Right ventricle myocardium superior (tissue), 1 donor: ENCODE measurements at regions not wholly inside any gene's neighbourhood (a gene's known extent, or its start where the extent isn't known, plus 50 kb on each side); places are given as distances from the start of the nearest gene placed in this dataset.

Experiments used
- ATAC-seq: fragments of 200-7000 bp; cut with Tn5 transposase; one replicate; pipeline ENCODE4 v1.9.1; 2020; ENCODE audit warnings: mild to moderate bottlenecking; ENCODE audit not compliant: poor library complexity
- DNase-seq: peaks from one replicate; pipeline ENCODE4 v3.0.0-alpha.2; 2020
- intact Hi-C: fragments of 100-400 bp; cut with DNase I; formaldehyde crosslinking; loops from one replicate; pipeline ENCODE4 v1.11.2; 2022
- donor health status: DM: no; HTN: yes; CAD: no; lungs with severe emphysema.

DNA sequence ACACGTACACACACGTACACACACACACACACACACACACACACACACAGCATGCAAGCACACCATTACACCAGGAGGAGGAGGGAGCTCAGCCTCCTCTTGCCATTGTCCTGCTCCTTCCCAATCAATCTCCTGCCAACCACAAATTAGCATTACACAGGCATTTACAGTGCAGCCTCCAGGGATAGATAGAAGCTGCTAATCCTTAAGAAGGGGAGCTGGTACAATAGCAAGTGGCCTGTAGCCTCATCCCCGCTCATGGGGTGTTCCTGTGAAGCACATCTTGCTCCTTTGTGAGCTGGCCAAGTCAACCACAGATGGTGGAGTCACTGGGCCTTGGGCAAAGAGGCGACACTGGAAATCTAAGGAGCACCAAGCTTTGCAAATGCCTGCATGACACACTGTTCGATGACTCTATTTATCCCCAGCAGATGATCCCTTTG is 110.3 kb upstream of the PKDCC start:
- intact Hi-C loops, result loop anchor here (10.0 kb wide), 1 partner anchor 117 kb away; no protein-coding TSS in a partner anchor
- DNase-seq (no peak), ATAC-seq (no peak)

DNA sequence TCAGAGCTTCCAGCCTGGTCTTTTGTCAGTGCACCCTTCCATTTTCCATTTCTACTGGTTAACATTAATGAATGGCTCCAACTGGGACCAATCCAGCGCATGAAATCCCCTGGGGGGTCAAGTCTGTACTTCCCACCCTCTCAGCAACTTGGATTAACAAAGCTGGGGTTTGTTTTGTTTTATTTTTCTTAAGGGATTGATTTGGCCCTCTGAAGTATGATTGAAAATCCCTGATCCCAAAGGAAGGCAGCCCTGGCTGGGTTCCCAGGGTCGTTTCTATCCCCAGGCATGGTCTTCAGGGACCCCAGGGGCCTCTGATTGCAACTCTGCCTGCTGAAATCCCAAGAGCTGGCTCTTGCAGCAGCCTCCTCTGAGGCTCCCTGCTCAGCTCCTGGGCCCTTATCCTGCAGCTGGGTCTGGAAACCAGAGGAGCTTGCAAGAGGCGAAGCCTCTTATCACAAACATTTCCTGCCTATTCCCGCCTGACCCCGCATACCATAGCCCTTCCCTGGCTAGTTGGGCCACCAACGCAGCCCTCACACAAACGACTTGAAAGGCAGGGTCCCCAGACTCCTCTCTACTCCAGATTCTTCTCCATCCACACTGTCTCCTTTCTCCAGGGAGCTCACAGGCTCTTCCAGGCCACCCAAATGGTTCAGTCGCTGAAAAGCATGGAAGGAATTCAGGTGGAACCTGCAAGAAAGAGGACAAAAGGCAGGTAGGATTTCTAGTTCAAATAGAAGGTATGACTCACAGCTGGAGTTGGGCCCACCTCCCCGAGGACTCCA is 109.7 kb upstream of the PKDCC start:
- DNase-seq (peak; percentile 59), ATAC-seq (peak; percentile 14)
- intact Hi-C loops, result loop anchor here (10.0 kb wide), 1 partner anchor 117 kb away; no protein-coding TSS in a partner anchor

DNA sequence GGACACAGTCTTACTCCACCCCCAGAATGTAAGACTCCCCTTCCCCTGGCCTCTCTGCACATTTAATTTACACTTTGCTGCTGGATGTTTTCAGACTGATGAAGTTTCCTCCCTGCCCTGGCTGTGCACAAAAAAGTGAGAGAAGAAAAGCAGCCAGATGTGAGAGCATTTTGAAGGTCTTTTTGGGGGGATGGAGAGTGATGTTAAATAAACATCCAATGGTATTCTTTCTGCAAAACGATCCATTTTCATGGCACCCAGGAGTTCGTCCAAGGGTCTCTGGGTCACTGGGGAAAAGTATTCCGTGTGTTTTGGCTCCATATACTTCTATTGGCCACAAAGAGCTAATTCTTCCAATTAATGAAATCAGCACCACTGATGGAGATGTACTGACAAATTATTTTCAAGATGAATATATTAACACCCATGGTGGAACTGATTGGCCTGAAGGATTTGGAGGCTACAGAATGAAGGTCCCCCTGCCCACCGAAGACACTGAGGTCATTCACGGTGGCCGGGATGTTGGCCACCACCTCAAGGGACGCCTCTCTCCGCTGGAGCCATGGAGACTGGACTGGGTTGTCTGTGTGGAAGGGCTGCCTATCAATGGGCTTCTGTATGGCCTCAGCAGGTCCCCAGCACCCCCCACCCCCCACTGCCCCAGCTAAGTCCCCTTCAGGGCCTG is 107.6 kb upstream of the PKDCC start:
- DNase-seq, result no peak
- no peak for ATAC-seq
- intact Hi-C loops, result no loop called here

DNA sequence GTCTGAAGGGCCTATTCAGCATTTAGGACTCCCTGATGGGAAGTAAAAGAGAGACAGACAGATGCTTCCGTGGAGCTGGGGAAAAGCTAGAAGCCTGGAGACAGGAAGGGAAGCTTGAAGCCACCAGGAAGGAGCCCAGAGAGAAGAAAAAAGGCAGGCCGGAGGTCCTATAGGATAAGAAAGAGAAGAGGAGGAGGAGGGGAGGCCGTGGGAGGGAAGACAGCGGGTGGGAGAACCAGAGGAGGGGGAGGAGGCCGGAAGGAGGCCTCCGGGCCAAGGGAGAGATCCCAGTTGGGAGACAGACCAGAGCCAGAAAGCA is 107.1 kb upstream of the PKDCC start:
- peak; percentile 33 for ATAC-seq
- intact Hi-C loops, result no loop called here
- DNase-seq, result no peak

DNA sequence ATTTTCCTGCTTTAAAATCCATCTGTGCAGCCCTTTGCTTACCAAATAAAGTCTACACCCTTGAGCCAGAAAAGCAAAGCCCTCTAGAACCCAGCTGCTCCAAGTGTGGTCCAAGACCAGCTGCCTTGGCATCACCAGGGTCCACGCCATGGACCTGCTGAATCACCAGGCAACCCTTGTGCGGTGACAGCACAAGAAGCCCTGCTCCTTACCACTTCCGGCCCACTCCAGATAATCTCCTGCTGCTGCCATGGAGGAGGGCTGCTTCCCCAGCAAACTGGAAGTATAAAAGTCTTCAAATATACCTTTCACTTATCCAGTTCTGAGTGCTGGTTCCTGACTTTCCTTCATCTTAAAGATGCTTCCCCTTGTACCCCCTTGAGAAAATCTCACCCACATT is 106.0 kb upstream of the PKDCC start:
- ATAC-seq (no peak), DNase-seq (no peak)
- intact Hi-C loops, result no loop called here

DNA sequence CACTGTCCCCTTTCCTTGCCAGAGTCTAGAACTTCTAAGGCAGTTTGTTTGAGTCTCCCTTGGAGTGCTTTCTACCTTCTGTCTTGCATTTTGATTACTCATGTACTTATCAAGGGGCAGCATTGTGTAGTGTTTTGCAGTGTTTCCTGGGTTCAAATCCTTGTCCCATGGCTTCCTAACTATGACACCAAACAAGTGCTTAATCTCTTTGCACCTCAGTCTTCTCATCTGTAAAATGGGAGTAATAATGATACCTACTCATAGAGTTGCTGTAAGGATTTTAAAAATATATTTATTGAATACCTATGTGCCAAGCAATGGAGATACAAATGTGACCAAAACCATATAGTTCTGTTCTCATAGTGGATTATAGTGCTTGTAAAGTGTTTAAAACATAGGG is 105.5 kb upstream of the PKDCC start:
- intact Hi-C loops, result no loop called here
- DNase-seq, result no peak
- no peak for ATAC-seq

DNA sequence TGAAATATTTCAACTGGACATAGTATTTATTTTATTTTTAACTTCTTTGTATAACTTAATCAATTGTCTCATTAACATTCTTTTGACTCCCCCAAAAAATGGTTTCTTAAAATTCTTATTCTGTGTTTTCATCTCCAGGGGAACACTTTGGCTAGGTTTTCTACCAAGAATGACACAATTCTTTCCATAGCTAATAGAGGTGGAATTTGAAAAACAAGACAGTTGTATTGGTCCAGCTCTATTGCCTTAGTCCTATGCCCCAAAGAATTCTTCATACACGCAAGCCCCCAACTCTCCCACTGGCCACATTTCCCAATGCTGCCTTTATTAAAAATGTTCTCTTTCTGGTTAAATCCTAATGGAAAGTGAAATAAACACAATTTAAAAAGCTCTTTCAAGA is 104.7 kb upstream of the PKDCC start:
- DNase-seq (no peak), ATAC-seq (no peak)
- intact Hi-C loops, result no loop called here

DNA sequence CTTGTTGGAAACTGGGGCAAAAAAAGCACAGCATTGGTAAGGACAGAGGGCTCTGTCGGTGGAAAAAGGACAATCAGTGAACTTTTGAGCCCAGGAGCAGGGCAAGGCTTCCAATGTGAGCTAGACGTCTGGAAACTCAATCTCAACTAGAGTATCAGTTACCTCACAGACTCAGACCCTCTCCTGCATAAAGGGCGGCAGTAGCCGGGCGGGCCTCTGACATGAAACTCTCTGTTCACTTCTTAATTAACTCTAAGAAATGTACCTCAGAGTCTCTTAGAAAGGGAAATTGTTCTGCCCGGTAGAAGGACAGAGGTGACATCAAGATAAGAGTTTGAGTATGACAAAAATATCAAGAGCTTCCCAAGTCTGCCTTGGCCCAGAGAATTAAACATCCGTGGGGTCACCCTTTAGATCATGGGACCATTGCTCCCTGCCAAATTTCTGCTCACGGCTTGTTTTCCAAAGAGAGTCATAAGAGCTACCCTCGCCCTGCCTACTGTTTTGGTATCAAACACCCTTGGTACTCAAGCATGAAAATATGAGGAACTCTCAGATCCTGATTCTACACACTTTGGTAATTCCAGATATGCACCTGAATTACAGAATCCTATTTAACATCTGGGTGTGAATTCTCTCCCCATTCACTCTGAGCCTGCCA is 103.5 kb upstream of the PKDCC start:
- DNase-seq (no peak), ATAC-seq (no peak)
- intact Hi-C loops, result no loop called here

DNA sequence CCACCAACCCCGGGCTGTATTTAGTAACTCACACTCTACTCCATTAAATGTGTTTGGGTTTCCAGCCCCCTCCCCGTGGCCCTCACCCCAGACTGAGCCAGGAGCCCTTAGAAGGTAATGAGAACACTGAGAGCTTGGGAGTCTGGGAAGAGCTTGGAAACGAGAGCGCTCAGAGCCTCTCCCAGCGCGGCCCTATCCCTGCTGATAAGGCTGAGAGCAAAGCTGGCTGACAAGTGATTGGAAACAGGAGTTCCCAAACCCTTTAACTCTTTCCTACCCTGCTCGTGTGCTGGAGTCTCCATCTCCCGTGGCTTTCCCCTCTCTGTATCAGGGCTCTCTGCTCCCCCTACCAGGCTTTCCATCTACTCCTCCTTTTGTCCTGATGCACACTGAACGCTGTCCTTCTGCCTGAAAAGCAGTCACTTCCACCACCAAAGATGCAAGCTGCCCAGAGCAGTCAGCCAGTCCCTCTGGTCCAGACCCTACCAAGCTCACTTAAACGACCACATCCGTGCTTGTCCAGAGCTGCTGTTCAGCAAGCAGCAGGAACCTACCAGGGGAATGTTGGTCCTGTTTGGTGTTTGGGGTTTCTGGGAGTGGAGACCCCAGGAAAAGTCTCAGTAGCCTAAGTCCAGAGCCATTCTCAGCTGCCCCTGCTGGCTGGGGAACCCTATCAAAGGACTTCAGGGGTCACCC is 100.0 kb upstream of the PKDCC start:
- peak; percentile 92 for ATAC-seq
- peak; percentile 76 for DNase-seq
- intact Hi-C loops, result no loop called here

DNA sequence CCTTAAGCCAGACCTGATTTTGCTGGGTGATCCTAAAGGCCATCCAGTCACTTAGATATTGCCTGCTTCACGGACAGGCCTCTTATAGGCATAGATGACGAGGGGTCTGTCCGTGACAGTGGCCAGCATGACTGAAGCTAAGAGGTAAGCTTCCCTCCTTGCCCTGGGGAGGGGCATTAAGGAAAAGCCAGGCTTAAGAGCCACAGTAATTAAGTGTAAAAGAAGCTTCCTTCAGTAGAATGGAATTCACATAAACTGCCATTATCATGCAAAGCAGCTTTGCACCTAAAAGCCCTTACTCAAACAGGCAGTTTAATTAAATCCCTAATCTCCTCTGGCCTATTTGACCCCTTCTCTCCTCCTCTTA is 99.4 kb upstream of the PKDCC start:
- intact Hi-C loops, result no loop called here
- ATAC-seq (peak; percentile 19), DNase-seq (no peak)

DNA sequence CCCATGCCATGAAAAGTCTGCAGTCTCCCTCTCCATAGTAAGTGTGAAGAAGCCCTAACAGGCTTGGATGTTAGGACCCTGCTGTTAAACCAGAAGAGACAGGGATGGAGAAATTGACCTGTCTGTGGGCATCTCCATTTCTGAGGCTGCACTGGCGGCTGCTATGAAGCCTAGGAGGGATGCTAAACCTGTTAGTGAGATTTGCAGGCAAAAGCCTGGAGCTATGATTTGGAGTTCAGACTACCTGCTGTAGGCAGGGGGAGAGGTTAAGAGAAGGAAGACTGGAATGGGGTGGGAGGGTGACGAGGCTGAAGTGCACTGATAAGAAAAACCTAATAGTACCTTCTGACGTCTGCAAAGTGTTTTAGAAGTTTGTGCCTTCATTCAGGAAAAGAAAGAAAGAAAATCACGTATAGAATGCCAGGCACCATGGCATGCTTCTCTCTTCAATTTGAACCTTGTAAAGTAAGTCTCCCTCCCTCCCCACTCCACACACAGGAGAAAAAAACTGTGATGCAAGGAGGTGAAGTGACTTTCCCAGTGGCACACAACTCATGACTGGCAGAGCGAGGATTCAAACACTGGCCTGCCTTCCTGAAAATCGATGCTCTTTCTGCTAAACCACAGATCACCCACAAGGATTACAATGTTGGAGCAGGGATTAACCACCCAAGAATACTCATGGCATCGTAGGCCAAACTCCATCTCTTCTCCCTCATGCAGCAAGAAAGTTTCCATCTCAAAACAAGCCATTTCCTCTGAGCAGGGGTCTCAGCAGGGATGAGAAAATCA is 98.5 kb upstream of the PKDCC start:
- DNase-seq, result no peak
- no peak for ATAC-seq
- intact Hi-C loops, result no loop called here

DNA sequence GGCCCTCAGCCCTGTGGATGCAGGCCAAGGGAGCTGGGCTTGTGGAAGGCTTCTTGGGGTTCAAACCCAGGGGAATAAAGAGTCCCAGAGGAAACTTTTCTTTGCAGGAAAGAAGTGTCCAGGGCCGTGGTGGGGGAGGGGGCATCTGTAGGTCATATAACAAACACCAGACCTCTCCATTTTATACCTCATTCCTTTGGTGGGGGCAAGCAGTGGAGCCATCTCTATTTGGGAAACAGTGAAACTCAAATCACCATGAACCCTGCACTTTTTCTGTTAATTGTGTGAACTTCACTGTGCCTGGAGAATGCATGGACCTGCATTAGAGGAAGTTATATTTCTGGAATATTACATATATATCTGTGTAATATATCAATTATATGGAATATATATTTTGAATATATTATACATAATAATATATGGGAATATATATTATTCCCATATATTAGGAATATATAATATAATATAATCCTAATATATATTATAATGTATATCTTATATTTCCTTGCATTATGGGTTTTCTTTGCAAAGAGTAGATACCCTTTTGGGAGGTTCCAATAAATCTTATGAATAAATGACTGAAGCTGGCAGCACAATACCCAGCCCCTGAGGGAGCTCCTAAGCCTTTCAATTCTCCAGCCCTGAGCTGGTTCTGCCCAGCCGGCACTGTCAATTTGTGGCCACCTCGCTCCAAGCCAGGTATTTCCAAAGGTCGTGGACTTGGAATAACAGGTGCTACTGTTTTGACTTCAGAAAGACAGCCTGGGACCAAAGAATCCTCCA is 97.7 kb upstream of the PKDCC start:
- no peak for DNase-seq
- ATAC-seq, result no peak
- intact Hi-C loops, result no loop called here

DNA sequence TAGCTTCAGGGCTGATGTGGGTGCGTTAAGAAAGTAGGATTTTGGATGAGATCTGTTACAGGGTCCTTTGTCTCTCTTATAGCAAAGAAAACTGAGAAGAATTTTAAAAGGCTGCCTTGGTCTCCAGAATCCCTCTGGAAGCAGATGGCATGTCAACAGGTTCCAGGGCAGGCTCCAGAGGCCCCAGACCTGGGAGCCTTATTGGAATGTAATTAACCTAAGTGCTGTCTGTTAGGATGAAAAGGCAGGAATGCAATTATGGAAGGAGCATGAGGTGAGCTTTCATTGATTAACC is 97.2 kb upstream of the PKDCC start:
- DNase-seq (no peak), ATAC-seq (no peak)
- intact Hi-C loops, result no loop called here

DNA sequence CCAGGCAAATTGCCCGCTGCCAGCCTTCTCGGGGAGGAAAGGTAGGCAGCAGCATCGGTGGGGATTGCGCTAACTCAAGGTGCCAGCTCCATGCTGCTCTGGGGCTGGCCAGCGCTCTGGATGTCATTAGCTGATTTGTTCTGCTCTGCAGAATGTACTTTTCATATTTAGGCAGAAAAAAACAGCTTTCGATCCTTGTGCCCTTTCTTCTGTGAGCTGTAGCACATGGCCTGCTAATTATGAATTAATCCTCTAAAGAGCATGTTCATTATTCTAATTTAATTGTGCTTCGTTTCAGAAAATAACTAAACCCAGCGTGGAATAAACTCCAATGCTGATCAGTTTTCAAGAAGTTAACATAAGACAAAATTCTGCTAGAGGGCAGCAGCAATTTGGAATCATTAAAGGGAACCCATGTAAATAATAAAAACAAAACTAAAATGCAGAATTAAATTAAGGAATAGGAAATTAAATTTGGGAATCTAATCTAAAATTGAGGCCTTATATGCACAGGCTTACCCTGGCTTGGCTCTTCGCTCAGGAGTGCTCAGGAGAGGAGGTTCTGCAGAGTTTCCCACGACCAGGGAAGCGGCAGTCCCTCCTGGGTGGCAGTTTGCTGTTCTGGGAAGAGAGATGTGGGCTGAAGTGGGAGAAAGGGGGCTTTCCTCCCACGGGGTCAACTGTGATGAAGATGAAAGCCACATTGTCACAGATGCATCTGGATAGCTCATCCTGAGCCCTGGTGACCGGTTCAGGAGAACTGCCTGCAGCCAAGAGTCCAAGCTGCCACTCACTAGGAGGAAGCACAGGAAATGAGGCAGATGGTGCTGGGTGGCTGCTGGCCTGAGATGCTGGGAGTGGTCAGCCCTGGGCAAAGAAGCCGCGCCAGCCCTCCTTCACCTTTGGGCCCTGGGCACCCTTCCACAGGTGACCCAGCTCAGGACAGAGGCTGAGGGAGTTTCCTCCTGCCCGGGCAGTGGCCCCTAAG is 93.2 kb upstream of the PKDCC start:
- peak; percentile 30 for ATAC-seq
- no peak for DNase-seq
- intact Hi-C loops, result no loop called here

DNA sequence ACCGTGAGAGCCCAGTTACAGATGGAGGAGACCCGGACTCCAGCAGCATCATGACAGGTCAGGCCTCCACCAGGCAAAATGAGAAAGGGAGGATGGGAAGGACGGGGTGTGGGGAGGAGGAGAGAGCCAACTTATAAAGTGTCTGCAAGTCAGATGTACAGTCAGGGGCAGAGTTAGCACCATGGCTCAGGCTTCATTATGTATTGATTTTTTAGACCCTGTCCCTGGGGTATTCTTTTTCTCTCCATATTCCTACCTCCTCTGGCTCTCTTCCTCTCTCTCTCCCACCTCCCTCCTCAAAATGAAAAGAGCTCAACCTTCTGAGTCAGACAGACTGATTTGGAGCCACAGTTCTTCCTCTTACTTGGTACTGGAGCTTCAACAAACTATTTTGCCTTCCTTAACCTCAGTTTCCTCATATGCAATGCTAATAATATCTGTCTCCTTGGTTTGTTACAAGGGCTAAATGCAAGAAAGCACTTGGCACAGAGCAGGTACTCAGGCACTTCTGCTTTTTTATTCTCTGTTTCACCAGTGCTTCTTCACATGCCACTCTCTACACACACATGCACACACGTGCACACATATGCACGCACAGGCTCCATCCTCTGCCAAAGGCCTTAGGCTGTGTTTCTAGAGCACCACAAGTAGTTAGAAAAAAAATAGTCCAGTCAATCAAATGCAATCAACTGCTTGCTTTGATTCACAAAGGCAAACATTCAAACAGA is 92.3 kb upstream of the PKDCC start:
- intact Hi-C loops, result no loop called here
- ATAC-seq, result no peak

DNA sequence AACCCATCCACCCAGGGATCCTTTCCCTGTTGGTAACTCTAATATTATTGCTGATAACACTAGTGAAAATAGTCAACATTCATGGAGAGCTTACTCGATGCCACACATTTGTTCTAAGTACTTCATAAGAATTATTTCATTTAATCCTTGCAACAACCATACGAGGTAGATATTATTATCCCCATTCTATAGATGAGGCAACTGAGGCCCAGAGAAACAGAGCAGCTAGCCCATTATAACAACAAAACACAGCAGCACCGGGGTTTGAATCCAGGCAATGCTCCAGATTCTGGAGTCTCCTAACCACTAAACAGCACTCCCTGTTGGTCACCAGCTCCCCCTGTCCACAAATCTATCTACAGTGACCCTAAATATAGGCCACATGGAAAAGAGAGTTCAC is 90.4 kb upstream of the PKDCC start:
- DNase-seq (no peak), ATAC-seq (no peak)
- intact Hi-C loops, result no loop called here

More for the DNA sequence above, 92.3 kb upstream of the PKDCC start:
- DNase-seq, result no peak
